Hepatocyte (in vitro differentiated cells): ENCODE measurements at regions not wholly inside any gene's neighbourhood (a gene's known extent, or its start where the extent isn't known, plus 50 kb on each side); places are given as distances from the start of the nearest gene placed in this dataset.

ENCODE experiments used
- DNase-seq: peaks from one replicate; pipeline ENCODE4 v3.0.0-alpha.2; 2016; ENCODE audit warnings: low spot score
- H2AFZ ChIP-seq: fragments of 200-600 bp; sonication (generic); 2 replicates; pipeline ENCODE4 v1.6.0; 2016; ENCODE audit warnings: antibody characterized with exemption, mild to moderate bottlenecking
- H3K27ac ChIP-seq: fragments of 200-600 bp; sonication (generic); 2 replicates; pipeline ENCODE4 v1.5.1; 2016; ENCODE audit warnings: mild to moderate bottlenecking
- H3K27me3 ChIP-seq: fragments of 200-600 bp; sonication (generic); 2 replicates; pipeline ENCODE4 v1.6.1; 2016
- H3K36me3 ChIP-seq: fragments of 200-600 bp; sonication (generic); replicated peaks from 2 replicates; pipeline ENCODE4 v1.5.1; 2016; ENCODE audit warnings: low read depth; ENCODE audit not compliant: insufficient read depth
- H3K4me1 ChIP-seq: fragments of 200-600 bp; sonication (generic); 2 replicates; pipeline ENCODE4 v1.5.1; 2016; ENCODE audit warnings: mild to moderate bottlenecking, moderate library complexity; ENCODE audit not compliant: insufficient read depth
- H3K4me2 ChIP-seq: fragments of 200-600 bp; sonication (generic); 2 replicates; pipeline ENCODE4 v1.6.0; 2016
- H3K4me3 ChIP-seq: fragments of 200-600 bp; sonication (generic); 2 replicates; pipeline ENCODE4 v1.5.1; 2016; ENCODE audit warnings: mild to moderate bottlenecking
- H3K79me2 ChIP-seq: fragments of 200-600 bp; sonication (generic); 2 replicates; pipeline ENCODE4 v1.6.0; 2017; ENCODE audit warnings: mild to moderate bottlenecking
- H3K9me2 ChIP-seq: fragments of 200-600 bp; sonication (generic); replicated peaks from 2 replicates; pipeline ENCODE4 v1.6.0; 2017; ENCODE audit warnings: mild to moderate bottlenecking; ENCODE audit not compliant: insufficient read depth
- H3K9me3 ChIP-seq: fragments of 200-600 bp; sonication (generic); 2 replicates; pipeline ENCODE4 v1.5.1; 2016; ENCODE audit warnings: low read depth, mild to moderate bottlenecking
- H4K20me1 ChIP-seq: fragments of 200-600 bp; sonication (generic); 2 replicates; pipeline ENCODE4 v1.6.0; 2016; ENCODE audit warnings: mild to moderate bottlenecking; ENCODE audit not compliant: insufficient read depth, poor library complexity, severe bottlenecking
- CTCF ChIP-seq: fragments of 200-600 bp; sonication (generic); IDR thresholded peaks from 2 replicates; pipeline ENCODE4 v1.5.1; 2016; ENCODE audit warnings: antibody characterized with exemption, mild to moderate bottlenecking; ENCODE audit not compliant: poor library complexity
- EZH2 ChIP-seq: fragments of 200-600 bp; sonication (generic); IDR thresholded peaks from 2 replicates; pipeline ENCODE4 v1.6.1; 2016; ENCODE audit warnings: antibody characterized with exemption, mild to moderate bottlenecking, borderline replicate concordance
- EZH2phosphoT487 ChIP-seq: fragments of 200-600 bp; sonication (generic); IDR thresholded peaks from one replicate; pipeline ENCODE4 v1.6.1; 2018; ENCODE audit warnings: antibody characterized with exemption, mild to moderate bottlenecking, low read depth, moderate library complexity; ENCODE audit not compliant: unreplicated experiment, severe bottlenecking
- WGBS: methylation state at CpG from one replicate; pipeline ENCODE4 v1.1.6; 2016; ENCODE audit warnings: low lambda C conversion rate; ENCODE audit errors: missing lambda C conversion rate; 5-methylcytosine and 5-hydroxymethylcytosine counted together

- Histone ChIP-seq H3K27ac (no peak overlapping the region), H3K9me2 (no peaks in the 10 kb centered on the region), H3K79me2 (no peaks in the 10 kb centered on the region), H3K9me3 (no peaks in the 10 kb centered on the region), H3K4me1 (no peaks in the 10 kb centered on the region), H3K36me3 (no peaks in the 10 kb centered on the region), H3K27me3 (no peaks in the 10 kb centered on the region), H3K4me2 (no peak overlapping the region), H2AFZ (no peak overlapping the region), H3K4me3 (no peak overlapping the region), H4K20me1 (no peaks in the 10 kb centered on the region)
- no peak for DNase-seq
- TF ChIP-seq EZH2phosphoT487, result no peak
- no peak for TF ChIP-seq EZH2
- no peak for TF ChIP-seq CTCF
Measured at GRCh38 chr9:7481570-7481969, 318.0 kb downstream of the DMAC1 start.

- no peak overlapping the region for H2AFZ ChIP-seq
- DNase-seq, result no peak
- no peaks in the 10 kb centered on the region for H4K20me1 ChIP-seq
- 63% methylated on average over 4 of the region's 4 CpGs for WGBS
- no peak overlapping the region for H3K4me2 ChIP-seq
- H3K27me3 ChIP-seq, result no peaks in the 10 kb centered on the region
- no peaks in the 10 kb centered on the region for H3K4me1 ChIP-seq
- H3K4me3 ChIP-seq, result no peak overlapping the region
- TF ChIP-seq CTCF (no peak), EZH2 (no peak), EZH2phosphoT487 (no peak)
- no peak overlapping the region for H3K27ac ChIP-seq
- H3K79me2 ChIP-seq, result no peaks in the 10 kb centered on the region
- no peaks in the 10 kb centered on the region for H3K36me3 ChIP-seq
- no peaks in the 10 kb centered on the region for H3K9me2 ChIP-seq
- H3K9me3 ChIP-seq, result no peaks in the 10 kb centered on the region
Measured at GRCh38 chr9:7479300-7479699, 320.3 kb downstream of the DMAC1 start.

- 75% methylated on average over 2 of the region's 2 CpGs for WGBS
Measured at GRCh38 chr9:7478646-7479045, 320.9 kb downstream of the DMAC1 start.

More at GRCh38 chr9:7478646-7479045, 320.9 kb downstream of the DMAC1 start:
- Histone ChIP-seq H3K4me1 (no peaks in the 10 kb centered on the region), H3K4me3 (no peak overlapping the region), H3K9me2 (no peaks in the 10 kb centered on the region), H3K36me3 (no peaks in the 10 kb centered on the region), H4K20me1 (no peaks in the 10 kb centered on the region), H3K27ac (no peak overlapping the region), H2AFZ (no peak overlapping the region), H3K27me3 (no peaks in the 10 kb centered on the region), H3K9me3 (no peaks in the 10 kb centered on the region), H3K4me2 (no peak overlapping the region), H3K79me2 (no peaks in the 10 kb centered on the region)
- no peak for DNase-seq
- TF ChIP-seq EZH2 (no peak), EZH2phosphoT487 (no peak), CTCF (no peak)
